ENCODE measurements at regions not wholly inside any gene's neighbourhood (a gene's known extent, or its start where the extent isn't known, plus 50 kb on each side); places are given as distances from the start of the nearest gene placed in this dataset.

DNA sequence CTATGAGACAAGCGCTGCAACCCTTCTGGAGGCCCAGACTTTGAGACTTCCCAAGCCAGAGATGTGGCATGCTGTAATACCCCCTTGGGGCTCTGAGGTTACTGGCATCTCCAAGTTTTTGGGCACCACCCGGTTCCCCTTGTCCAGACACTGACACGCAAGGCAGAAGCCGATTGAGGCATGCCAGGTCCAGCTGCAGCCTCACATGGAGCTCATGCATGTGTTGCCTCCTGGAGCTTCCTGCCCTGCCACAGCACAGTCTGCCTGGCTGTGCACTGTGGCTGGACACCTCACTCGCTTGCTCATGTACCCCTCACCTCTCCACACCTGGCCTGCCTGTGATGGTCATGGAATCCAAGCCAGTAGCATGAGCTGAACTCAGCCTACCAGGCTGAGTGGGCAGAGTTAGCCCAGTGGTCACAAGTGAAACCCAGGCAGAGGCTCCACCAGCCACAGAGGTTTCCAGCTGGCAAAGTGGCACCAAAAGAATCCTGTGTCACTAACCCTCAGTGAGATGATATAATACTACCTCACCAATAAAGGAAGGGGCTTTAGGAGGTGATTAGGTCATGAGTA is 789.2 kb upstream of the INTU start:
- DNase-seq (ENCODE audit: low read depth in 2 of 2) = no peak
- no peaks in the 10 kb centered on the region for H4K20me1 ChIP-seq (ENCODE audit: control insufficient read depth, extremely low read depth, insufficient read depth, low read length)
- no peak overlapping the region for H2AFZ ChIP-seq (ENCODE audit: low read length)
- no peak overlapping the region for H3K27ac ChIP-seq (ENCODE audit: insufficient read depth, low read length)
- H3K4me2 ChIP-seq (ENCODE audit: extremely low read depth, insufficient read depth, low read length) = no peak overlapping the region
- H3K27me3 ChIP-seq (ENCODE audit: control insufficient read depth, insufficient read depth, low read length) = no peaks in the 10 kb centered on the region
- H3K4me3 ChIP-seq (replicated peaks in 1 of 4; ENCODE audit: control extremely low read depth in 1 of 4, insufficient read depth in 1 of 4, low read depth in 3 of 4, low read length in 4 of 4) = no peak overlapping the region
- H3K9ac ChIP-seq (ENCODE audit: insufficient read depth, low read length) = no peak overlapping the region
- H3K36me3 ChIP-seq (ENCODE audit: control insufficient read depth, insufficient read depth, low read length) = no peaks in the 10 kb centered on the region
- H3K4me1 ChIP-seq (ENCODE audit: control insufficient read depth, extremely low read depth, insufficient read depth, low read length) = peaks cover 8% of the 10 kb centered on the region
- H3K79me2 ChIP-seq (ENCODE audit: control insufficient read depth, insufficient read depth, low read length) = no peaks in the 10 kb centered on the region
- TF ChIP-seq, protein P1, sequence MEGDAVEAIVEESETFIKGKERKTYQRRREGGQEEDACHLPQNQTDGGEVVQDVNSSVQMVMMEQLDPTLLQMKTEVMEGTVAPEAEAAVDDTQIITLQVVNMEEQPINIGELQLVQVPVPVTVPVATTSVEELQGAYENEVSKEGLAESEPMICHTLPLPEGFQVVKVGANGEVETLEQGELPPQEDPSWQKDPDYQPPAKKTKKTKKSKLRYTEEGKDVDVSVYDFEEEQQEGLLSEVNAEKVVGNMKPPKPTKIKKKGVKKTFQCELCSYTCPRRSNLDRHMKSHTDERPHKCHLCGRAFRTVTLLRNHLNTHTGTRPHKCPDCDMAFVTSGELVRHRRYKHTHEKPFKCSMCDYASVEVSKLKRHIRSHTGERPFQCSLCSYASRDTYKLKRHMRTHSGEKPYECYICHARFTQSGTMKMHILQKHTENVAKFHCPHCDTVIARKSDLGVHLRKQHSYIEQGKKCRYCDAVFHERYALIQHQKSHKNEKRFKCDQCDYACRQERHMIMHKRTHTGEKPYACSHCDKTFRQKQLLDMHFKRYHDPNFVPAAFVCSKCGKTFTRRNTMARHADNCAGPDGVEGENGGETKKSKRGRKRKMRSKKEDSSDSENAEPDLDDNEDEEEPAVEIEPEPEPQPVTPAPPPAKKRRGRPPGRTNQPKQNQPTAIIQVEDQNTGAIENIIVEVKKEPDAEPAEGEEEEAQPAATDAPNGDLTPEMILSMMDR (conservative IDR thresholded peaks at IDR 0.05 in 1 of 2, IDR thresholded peaks at IDR 0.05 in 1 of 2; ENCODE audit: low read depth in 1 of 2, low read length in 2 of 2) = no peak
- no peak for TF ChIP-seq EZH2 (IDR thresholded peaks at IDR 0.05; ENCODE audit: low read length, missing control alignments)
- H3K9me3 ChIP-seq (ENCODE audit: control insufficient read depth, insufficient read depth, low read depth, low read length) = no peaks in the 10 kb centered on the region

- H4K20me1 ChIP-seq (ENCODE audit: control insufficient read depth, extremely low read depth, insufficient read depth, low read length) = no peaks in the 10 kb centered on the region
- H3K9me3 ChIP-seq (ENCODE audit: control insufficient read depth, insufficient read depth, low read depth, low read length) = no peaks in the 10 kb centered on the region
- no peaks in the 10 kb centered on the region for H3K79me2 ChIP-seq (ENCODE audit: control insufficient read depth, insufficient read depth, low read length)
- no peaks in the 10 kb centered on the region for H3K4me1 ChIP-seq (ENCODE audit: control insufficient read depth, extremely low read depth, insufficient read depth, low read length)
- no peaks in the 10 kb centered on the region for H3K36me3 ChIP-seq (ENCODE audit: control insufficient read depth, insufficient read depth, low read length)
- no peak overlapping the region for H3K9ac ChIP-seq (ENCODE audit: insufficient read depth, low read length)
- H3K4me2 ChIP-seq (ENCODE audit: extremely low read depth, insufficient read depth, low read length) = peak overlapping the region; percentile 4
- H3K27me3 ChIP-seq (ENCODE audit: control insufficient read depth, insufficient read depth, low read length) = no peaks in the 10 kb centered on the region
- TF ChIP-seq EZH2 (IDR thresholded peaks at IDR 0.05; ENCODE audit: low read length, missing control alignments) = no peak
- TF ChIP-seq, protein P1 (conservative IDR thresholded peaks at IDR 0.05 in 1 of 2, IDR thresholded peaks at IDR 0.05 in 1 of 2; ENCODE audit: low read depth in 1 of 2, low read length in 2 of 2) = no peak
- H3K4me3 ChIP-seq (replicated peaks in 1 of 4; ENCODE audit: control extremely low read depth in 1 of 4, insufficient read depth in 1 of 4, low read depth in 3 of 4, low read length in 4 of 4) = no peak overlapping the region
- DNase-seq (ENCODE audit: low read depth in 2 of 2) = peak; percentile 93 to 99
- H3K27ac ChIP-seq (ENCODE audit: insufficient read depth, low read length) = peak overlapping the region; percentile 33
- no peak overlapping the region for H2AFZ ChIP-seq (ENCODE audit: low read length)
Measured at GRCh38 chr4:126850286-126850685, 782.5 kb upstream of the INTU start.

DNA sequence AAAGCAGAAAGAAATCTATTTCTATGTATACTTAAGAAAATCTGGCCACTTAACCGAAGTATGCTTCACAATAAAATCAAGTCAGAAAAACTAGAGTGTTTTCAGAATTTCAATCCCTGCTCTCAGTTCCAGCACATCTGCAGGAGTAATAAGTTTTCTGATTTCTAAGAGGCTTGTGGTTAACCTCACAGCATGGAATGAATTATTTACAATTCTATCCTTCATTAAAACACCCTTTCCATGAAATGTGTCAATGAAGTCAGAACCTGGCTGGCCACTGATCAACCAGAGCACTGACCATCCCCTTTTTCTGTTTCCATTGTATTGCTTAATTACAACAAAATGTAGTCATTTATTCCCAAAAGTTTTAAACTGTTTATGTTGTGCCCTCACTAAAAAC is 781.4 kb upstream of the INTU start:
- no peaks in the 10 kb centered on the region for H3K36me3 ChIP-seq (ENCODE audit: control insufficient read depth, insufficient read depth, low read length)
- no peaks in the 10 kb centered on the region for H3K27me3 ChIP-seq (ENCODE audit: control insufficient read depth, insufficient read depth, low read length)
- no peaks in the 10 kb centered on the region for H3K4me1 ChIP-seq (ENCODE audit: control insufficient read depth, extremely low read depth, insufficient read depth, low read length)
- TF ChIP-seq EZH2 (IDR thresholded peaks at IDR 0.05; ENCODE audit: low read length, missing control alignments) = no peak
- TF ChIP-seq, protein P1 (conservative IDR thresholded peaks at IDR 0.05 in 1 of 2, IDR thresholded peaks at IDR 0.05 in 1 of 2; ENCODE audit: low read depth in 1 of 2, low read length in 2 of 2) = no peak
- no peak overlapping the region for H3K9ac ChIP-seq (ENCODE audit: insufficient read depth, low read length)
- no peaks in the 10 kb centered on the region for H4K20me1 ChIP-seq (ENCODE audit: control insufficient read depth, extremely low read depth, insufficient read depth, low read length)
- H3K9me3 ChIP-seq (ENCODE audit: control insufficient read depth, insufficient read depth, low read depth, low read length) = no peaks in the 10 kb centered on the region
- H3K27ac ChIP-seq (ENCODE audit: insufficient read depth, low read length) = no peak overlapping the region
- H3K4me2 ChIP-seq (ENCODE audit: extremely low read depth, insufficient read depth, low read length) = no peak overlapping the region
- no peak overlapping the region for H2AFZ ChIP-seq (ENCODE audit: low read length)
- peak; percentile 26 to 82 for DNase-seq (ENCODE audit: low read depth in 2 of 2)
- no peaks in the 10 kb centered on the region for H3K79me2 ChIP-seq (ENCODE audit: control insufficient read depth, insufficient read depth, low read length)
- no peak overlapping the region for H3K4me3 ChIP-seq (replicated peaks in 1 of 4; ENCODE audit: control extremely low read depth in 1 of 4, insufficient read depth in 1 of 4, low read depth in 3 of 4, low read length in 4 of 4)

All from fibroblast of lung (primary cell).